ENCODE measurements at regions not wholly inside any gene's neighbourhood (a gene's known extent, or its start where the extent isn't known, plus 50 kb on each side); places are given as distances from the start of the nearest gene placed in this dataset.

DNA sequence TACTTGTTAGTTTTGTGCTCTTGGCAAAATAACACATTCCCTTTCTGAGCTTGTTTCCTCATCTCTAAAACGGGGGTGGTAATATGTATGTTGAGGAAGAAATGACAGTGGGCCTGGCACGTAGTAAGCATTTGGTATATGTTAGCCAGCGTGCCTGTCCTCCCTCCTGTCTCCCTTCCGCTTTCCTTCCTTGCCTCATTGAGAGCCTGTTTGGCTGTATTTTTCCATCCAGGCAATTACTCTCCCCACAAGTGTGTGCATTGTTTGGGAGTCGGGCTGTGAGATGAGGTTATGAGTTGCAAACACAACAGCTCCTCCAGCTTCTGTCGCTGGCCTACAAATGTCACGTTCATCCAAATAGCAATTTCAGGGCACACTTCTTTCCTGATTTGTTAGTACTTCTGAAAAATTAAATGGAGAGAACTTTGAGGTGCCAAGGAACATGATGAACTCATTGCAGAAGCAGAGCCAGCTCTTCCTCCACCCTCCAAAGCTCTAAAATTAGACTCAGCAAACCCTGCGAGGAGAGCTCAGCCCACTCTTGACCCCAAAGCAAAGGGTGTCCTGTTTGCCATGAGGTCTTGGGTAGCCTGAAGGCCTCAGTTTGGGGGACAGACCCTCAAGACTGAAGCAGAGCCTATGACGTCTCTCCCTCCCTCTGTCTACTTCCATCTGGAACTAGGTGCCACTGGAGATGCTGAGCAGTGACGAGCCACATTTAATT, 50.7 kb upstream of the TOX2 start:
- intact Hi-C loops (cut with micrococcal nuclease) = no loop called here
- TF ChIP-seq, protein P1, sequence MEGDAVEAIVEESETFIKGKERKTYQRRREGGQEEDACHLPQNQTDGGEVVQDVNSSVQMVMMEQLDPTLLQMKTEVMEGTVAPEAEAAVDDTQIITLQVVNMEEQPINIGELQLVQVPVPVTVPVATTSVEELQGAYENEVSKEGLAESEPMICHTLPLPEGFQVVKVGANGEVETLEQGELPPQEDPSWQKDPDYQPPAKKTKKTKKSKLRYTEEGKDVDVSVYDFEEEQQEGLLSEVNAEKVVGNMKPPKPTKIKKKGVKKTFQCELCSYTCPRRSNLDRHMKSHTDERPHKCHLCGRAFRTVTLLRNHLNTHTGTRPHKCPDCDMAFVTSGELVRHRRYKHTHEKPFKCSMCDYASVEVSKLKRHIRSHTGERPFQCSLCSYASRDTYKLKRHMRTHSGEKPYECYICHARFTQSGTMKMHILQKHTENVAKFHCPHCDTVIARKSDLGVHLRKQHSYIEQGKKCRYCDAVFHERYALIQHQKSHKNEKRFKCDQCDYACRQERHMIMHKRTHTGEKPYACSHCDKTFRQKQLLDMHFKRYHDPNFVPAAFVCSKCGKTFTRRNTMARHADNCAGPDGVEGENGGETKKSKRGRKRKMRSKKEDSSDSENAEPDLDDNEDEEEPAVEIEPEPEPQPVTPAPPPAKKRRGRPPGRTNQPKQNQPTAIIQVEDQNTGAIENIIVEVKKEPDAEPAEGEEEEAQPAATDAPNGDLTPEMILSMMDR (IDR thresholded peaks at IDR 0.05) = no peak
- ChIA-PET POLR2A (interaction anchor here (0.7 kb wide), 1 partner anchor 543 kb away, joined by 3 read pairs; no protein-coding TSS in a partner anchor), CTCF (interaction anchor here (0.7 kb wide), 1 partner anchor 20 kb away, joined by 3 read pairs; no protein-coding TSS in a partner anchor)
- no peak for DNase-seq
- Mint-ChIP-seq H3K27me3 (peaks cover 1% of the 10 kb centered on the region), H3K9me3 (no peaks in the 10 kb centered on the region), H3K27ac (no peak overlapping the region), H3K4me1 (ENCODE audit: low read depth) (no peaks in the 10 kb centered on the region), H3K36me3 (ENCODE audit: low read depth) (no peaks in the 10 kb centered on the region), H3K4me3 (no peak overlapping the region)
- ATAC-seq = no peak

- CTCF ChIA-PET = interaction anchor here (0.7 kb wide), 1 partner anchor 19 kb away, joined by 3 read pairs; no protein-coding TSS in a partner anchor
- Mint-ChIP-seq H3K36me3 (ENCODE audit: low read depth) (no peaks in the 10 kb centered on the region), H3K27me3 (peaks cover 1% of the 10 kb centered on the region), H3K4me1 (ENCODE audit: low read depth) (no peaks in the 10 kb centered on the region), H3K4me3 (no peak overlapping the region), H3K9me3 (no peaks in the 10 kb centered on the region), H3K27ac (no peak overlapping the region)
- no peak for ATAC-seq
- DNase-seq = no peak
- TF ChIP-seq, protein P1 (IDR thresholded peaks at IDR 0.05) = no peak
- intact Hi-C loops (cut with micrococcal nuclease) = no loop called here
- POLR2A ChIA-PET = interaction anchor here (0.7 kb wide), 1 partner anchor 544 kb away, joined by 3 read pairs; no protein-coding TSS in a partner anchor
Measured at GRCh38 chr20:43863330-43863729, 51.3 kb upstream of the TOX2 start.

GRCh38 chr20:43862438-43862837, 52.2 kb upstream of the TOX2 start:
- intact Hi-C loops (cut with micrococcal nuclease) = no loop called here
- no peaks in the 10 kb centered on the region for H3K9me3 Mint-ChIP-seq
- peaks cover 1% of the 10 kb centered on the region for H3K27me3 Mint-ChIP-seq
- no peak for DNase-seq
- no peaks in the 10 kb centered on the region for H3K36me3 Mint-ChIP-seq (ENCODE audit: low read depth)
- no peak overlapping the region for H3K27ac Mint-ChIP-seq
- ChIA-PET CTCF (no interaction called here), POLR2A (no interaction called here)
- TF ChIP-seq, protein P1 (IDR thresholded peaks at IDR 0.05) = no peak
- H3K4me3 Mint-ChIP-seq = no peak overlapping the region
- ATAC-seq = no peak
- no peaks in the 10 kb centered on the region for H3K4me1 Mint-ChIP-seq (ENCODE audit: low read depth)

DNA sequence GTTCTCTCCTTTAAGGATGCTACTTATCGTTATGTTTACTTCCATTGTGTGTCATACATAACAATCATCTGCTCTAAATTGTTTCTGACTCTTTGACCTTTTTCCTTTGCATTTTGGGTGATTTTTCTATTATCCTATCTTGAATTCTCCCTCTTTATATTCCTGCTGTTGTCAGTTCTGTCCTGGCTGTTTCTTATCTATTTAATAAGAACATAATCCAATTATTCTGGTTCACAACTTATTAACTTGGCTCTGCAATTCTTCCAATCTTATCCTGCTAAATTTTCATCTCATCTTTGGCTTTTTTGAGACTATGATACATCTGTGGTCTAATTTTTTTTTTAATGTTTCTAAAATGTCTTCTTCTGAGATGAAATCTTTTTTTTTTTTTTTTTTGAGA, 54.7 kb upstream of the TOX2 start:
- H3K9me3 Mint-ChIP-seq = peaks cover 1% of the 10 kb centered on the region
- no peaks in the 10 kb centered on the region for H3K27me3 Mint-ChIP-seq
- ChIA-PET POLR2A (no interaction called here), CTCF (no interaction called here)
- TF ChIP-seq, protein P1 (IDR thresholded peaks at IDR 0.05) = no peak
- no peak overlapping the region for H3K27ac Mint-ChIP-seq
- H3K4me3 Mint-ChIP-seq = no peak overlapping the region
- DNase-seq (no peak), ATAC-seq (no peak)
- no peaks in the 10 kb centered on the region for H3K36me3 Mint-ChIP-seq (ENCODE audit: low read depth)
- intact Hi-C loops (cut with micrococcal nuclease) = no loop called here
- no peaks in the 10 kb centered on the region for H3K4me1 Mint-ChIP-seq (ENCODE audit: low read depth)

- no peak overlapping the region for H3K27ac Mint-ChIP-seq
- CTCF ChIA-PET = interaction anchor here (0.6 to 1.8 kb wide), 2 partner anchors 11 to 107 kb away, joined by 4 to 5 read pairs; no protein-coding TSS in a partner anchor
- no peak overlapping the region for H3K4me3 Mint-ChIP-seq
- no peaks in the 10 kb centered on the region for H3K4me1 Mint-ChIP-seq (ENCODE audit: low read depth)
- peaks cover 1% of the 10 kb centered on the region for H3K9me3 Mint-ChIP-seq
- no peak for DNase-seq
- no peaks in the 10 kb centered on the region for H3K36me3 Mint-ChIP-seq (ENCODE audit: low read depth)
- intact Hi-C loops (cut with micrococcal nuclease) = no loop called here
- no peak for ATAC-seq
- POLR2A ChIA-PET = no interaction called here
- TF ChIP-seq, protein P1 (IDR thresholded peaks at IDR 0.05) = no peak
- H3K27me3 Mint-ChIP-seq = no peaks in the 10 kb centered on the region
Measured at GRCh38 chr20:43857932-43858331, 56.7 kb upstream of the TOX2 start.

Data from activated CD8-positive, alpha-beta T cell treated with anti-CD3 and anti-CD28 coated beads for 36 hours (primary cell).